Stimulated activated naive B cell treated with anti-CD40 and anti-IgM and Interleukin-4, amounts not matched to agents 10 μg/mL and 1 μg/mL and 100 μg/mL, for 72 hours (primary cell): ENCODE measurements at regions not wholly inside any gene's neighbourhood (a gene's known extent, or its start where the extent isn't known, plus 50 kb on each side); places are given as distances from the start of the nearest gene placed in this dataset.

Source experiments
- ATAC-seq, 2 donors: fragments of 150-1000 bp; cut with Tn5 transposase; replicated peaks; 2 replicates each; pipeline ENCODE4 v1.10.0; 2021; ENCODE audit warnings: moderate library complexity in 1 of 2
- DNase-seq: peaks from one replicate; pipeline ENCODE4 v3.0.0; 2021
- H3K27ac Mint-ChIP-seq: one replicate; pipeline ENCODE4 v1.8.0; 2022; ENCODE audit warnings: mild to moderate bottlenecking, mixed read lengths
- H3K27me3 Mint-ChIP-seq, 2 donors: one replicate each; pipeline ENCODE4 v1.8.0; 2022; ENCODE audit warnings: mixed read lengths in 2 of 2
- H3K36me3 Mint-ChIP-seq, 2 donors: one replicate each; pipeline ENCODE4 v1.8.0; 2022; ENCODE audit warnings: mixed read lengths in 2 of 2, mild to moderate bottlenecking in 1 of 2
- H3K4me1 Mint-ChIP-seq, 2 donors: one replicate each; pipeline ENCODE4 v1.8.0; 2022; ENCODE audit warnings: mixed read lengths in 2 of 2, mild to moderate bottlenecking in 1 of 2
- H3K4me3 Mint-ChIP-seq, 2 donors: one replicate each; pipeline ENCODE4 v1.8.0; 2022; ENCODE audit warnings: mild to moderate bottlenecking in 2 of 2, mixed read lengths in 2 of 2, moderate library complexity in 1 of 2
- H3K9me3 Mint-ChIP-seq, 2 donors: one replicate each; pipeline ENCODE4 v1.8.0; 2022; ENCODE audit warnings: mixed read lengths in 2 of 2, mild to moderate bottlenecking in 1 of 2

DNA sequence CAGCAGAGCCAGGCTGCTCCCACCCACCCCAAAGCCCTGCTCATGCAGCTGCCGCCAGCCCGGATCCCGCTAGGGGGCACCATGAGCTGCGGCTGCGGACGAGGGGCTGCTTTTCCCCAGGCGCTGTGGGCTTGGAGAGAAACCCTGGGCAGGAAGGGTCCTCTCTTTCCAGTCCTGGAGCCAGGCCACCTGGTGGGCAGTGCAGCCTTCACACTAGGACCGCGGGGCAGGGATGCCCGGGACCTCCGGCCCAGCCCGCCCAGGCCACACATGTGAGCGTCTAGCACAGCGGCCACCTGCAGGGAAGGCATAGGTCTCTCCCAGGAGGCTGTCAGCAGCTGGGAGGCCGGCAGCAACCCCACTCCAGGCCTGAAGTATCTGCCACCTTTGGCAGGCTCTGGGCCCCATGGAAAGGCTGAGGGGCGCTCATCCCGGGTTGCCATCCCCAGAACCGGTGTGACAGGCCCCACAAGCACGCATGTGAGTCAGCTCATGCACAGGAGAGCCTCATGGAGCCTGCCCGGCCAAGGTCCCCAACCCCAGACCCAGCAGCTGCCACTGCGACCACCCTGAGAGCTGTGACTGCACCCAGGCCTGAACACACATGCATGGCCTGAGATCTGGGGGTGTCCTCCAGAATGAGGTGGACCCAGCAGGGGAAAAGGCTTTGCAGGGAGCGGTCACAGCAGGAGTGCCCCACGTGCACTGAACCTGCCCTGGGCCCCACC, 280.0 kb upstream of the RTL1 start:
- ATAC-seq (no peak), DNase-seq (no peak)
- H3K4me1 Mint-ChIP-seq: no peaks in the 10 kb centered on the region
- no peak overlapping the region for H3K27ac Mint-ChIP-seq
- H3K36me3 Mint-ChIP-seq: no peaks in the 10 kb centered on the region
- H3K9me3 Mint-ChIP-seq: peaks cover 0 to 3% of the 10 kb centered on the region in 2 donors
- H3K27me3 Mint-ChIP-seq: no peaks in the 10 kb centered on the region
- H3K4me3 Mint-ChIP-seq: no peak overlapping the region

GRCh38 chr14:101184104-101184455, 280.6 kb upstream of the RTL1 start:
- Mint-ChIP-seq H3K27me3 (no peaks in the 10 kb centered on the region), H3K9me3 (peaks cover 0 to 3% of the 10 kb centered on the region in 2 donors), H3K4me1 (no peaks in the 10 kb centered on the region), H3K36me3 (no peaks in the 10 kb centered on the region), H3K27ac (no peak overlapping the region), H3K4me3 (no peak overlapping the region)
- DNase-seq (no peak), ATAC-seq (no peak)

GRCh38 chr14:101184572-101184971, 281.1 kb upstream of the RTL1 start:
- ATAC-seq: no peak
- H3K4me1 Mint-ChIP-seq: no peaks in the 10 kb centered on the region
- H3K9me3 Mint-ChIP-seq: peaks cover 0 to 3% of the 10 kb centered on the region in 2 donors
- DNase-seq: no peak
- H3K4me3 Mint-ChIP-seq: no peak overlapping the region
- no peaks in the 10 kb centered on the region for H3K27me3 Mint-ChIP-seq
- no peaks in the 10 kb centered on the region for H3K36me3 Mint-ChIP-seq
- no peak overlapping the region for H3K27ac Mint-ChIP-seq

- Mint-ChIP-seq H3K9me3 (peaks cover 0 to 6% of the 10 kb centered on the region in 2 donors), H3K4me1 (no peaks in the 10 kb centered on the region), H3K27ac (no peak overlapping the region), H3K36me3 (no peaks in the 10 kb centered on the region), H3K27me3 (no peaks in the 10 kb centered on the region), H3K4me3 (no peak overlapping the region)
- ATAC-seq (no peak), DNase-seq (no peak)
Observed at GRCh38 chr14:101185073-101185835, 281.7 kb upstream of the RTL1 start.

- Mint-ChIP-seq H3K9me3 (peaks cover 0 to 6% of the 10 kb centered on the region in 2 donors), H3K4me3 (no peak overlapping the region), H3K27me3 (no peaks in the 10 kb centered on the region), H3K27ac (no peak overlapping the region), H3K36me3 (no peaks in the 10 kb centered on the region), H3K4me1 (no peaks in the 10 kb centered on the region)
- ATAC-seq (no peak), DNase-seq (no peak)
Observed at GRCh38 chr14:101185946-101186345, 282.4 kb upstream of the RTL1 start.

DNA sequence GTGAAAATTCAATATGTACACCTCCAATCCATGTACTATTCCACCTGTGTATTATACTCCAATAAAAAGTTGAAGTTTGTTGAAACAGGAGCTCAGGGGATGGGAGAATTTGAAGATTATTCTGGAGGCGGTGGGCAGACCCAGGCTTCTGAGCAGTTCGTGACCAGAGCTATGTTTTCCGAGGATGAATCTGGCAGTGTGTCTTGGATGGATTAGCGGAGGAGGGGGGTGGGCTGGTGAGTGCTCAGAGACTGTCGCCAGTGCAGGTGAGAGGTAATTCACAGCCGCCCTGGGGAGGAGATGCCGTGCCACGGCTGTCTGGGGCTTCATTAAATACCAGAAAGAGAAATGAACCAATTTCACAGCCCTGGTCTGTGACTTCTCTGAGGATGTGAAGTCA, 283.0 kb upstream of the RTL1 start:
- ATAC-seq: no peak
- H3K4me3 Mint-ChIP-seq: no peak overlapping the region
- no peak for DNase-seq
- H3K27ac Mint-ChIP-seq: no peak overlapping the region
- H3K36me3 Mint-ChIP-seq: no peaks in the 10 kb centered on the region
- H3K27me3 Mint-ChIP-seq: no peaks in the 10 kb centered on the region
- peaks cover 0 to 6% of the 10 kb centered on the region in 2 donors for H3K9me3 Mint-ChIP-seq
- no peaks in the 10 kb centered on the region for H3K4me1 Mint-ChIP-seq

GRCh38 chr14:101186992-101187815, 283.7 kb upstream of the RTL1 start:
- Mint-ChIP-seq H3K4me3 (no peak overlapping the region), H3K27ac (no peak overlapping the region), H3K36me3 (no peaks in the 10 kb centered on the region), H3K9me3 (peaks cover 0 to 6% of the 10 kb centered on the region in 2 donors), H3K4me1 (no peaks in the 10 kb centered on the region), H3K27me3 (no peaks in the 10 kb centered on the region)
- DNase-seq (no peak), ATAC-seq (no peak)

DNA sequence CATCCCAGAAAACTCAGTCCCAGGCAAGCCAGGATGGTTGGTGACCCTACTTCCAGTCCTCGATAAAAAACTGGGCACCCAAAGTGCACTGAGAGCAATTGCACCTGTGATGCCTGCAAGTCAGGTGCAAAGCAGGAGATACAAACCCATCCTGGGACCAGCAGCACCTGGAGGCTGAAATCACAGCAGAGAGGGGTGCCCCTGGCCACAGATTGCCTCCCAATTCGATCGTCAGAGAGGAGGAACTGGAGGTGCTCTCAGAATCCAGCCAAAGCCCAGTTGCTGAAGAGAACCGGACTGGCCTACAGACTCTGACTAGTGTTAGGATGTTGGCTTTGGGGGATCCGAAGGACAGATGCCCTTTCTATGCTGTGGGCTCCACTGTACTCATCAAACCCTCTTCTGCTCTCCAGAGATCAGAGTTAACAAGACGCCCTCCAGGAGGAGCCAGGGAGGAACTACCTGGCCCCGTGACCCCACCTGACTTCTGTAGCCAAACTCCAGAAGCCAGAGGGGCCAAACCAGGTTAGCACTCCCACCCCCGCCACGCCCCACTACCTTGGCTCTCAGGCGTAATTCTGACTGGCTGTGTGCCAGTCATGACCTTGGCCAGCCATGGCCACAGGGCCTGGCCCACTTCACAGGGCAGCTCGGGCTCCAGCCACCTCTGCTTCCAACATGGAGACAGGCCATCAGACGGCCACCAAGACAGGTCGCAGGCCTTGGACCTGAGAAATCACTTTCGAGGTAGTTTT, 284.5 kb upstream of the RTL1 start:
- ATAC-seq (no peak), DNase-seq (no peak)
- H3K27ac Mint-ChIP-seq: no peak overlapping the region
- no peaks in the 10 kb centered on the region for H3K4me1 Mint-ChIP-seq
- H3K27me3 Mint-ChIP-seq: no peaks in the 10 kb centered on the region
- H3K9me3 Mint-ChIP-seq: peaks cover 0 to 3% of the 10 kb centered on the region in 2 donors
- no peaks in the 10 kb centered on the region for H3K36me3 Mint-ChIP-seq
- H3K4me3 Mint-ChIP-seq: no peak overlapping the region

GRCh38 chr14:101188571-101188915, 285.0 kb upstream of the RTL1 start:
- no peak for ATAC-seq
- H3K4me1 Mint-ChIP-seq: no peaks in the 10 kb centered on the region
- H3K4me3 Mint-ChIP-seq: no peak overlapping the region
- no peak for DNase-seq
- H3K9me3 Mint-ChIP-seq: peaks cover 0 to 3% of the 10 kb centered on the region in 2 donors
- H3K27ac Mint-ChIP-seq: no peak overlapping the region
- no peaks in the 10 kb centered on the region for H3K36me3 Mint-ChIP-seq
- no peaks in the 10 kb centered on the region for H3K27me3 Mint-ChIP-seq

GRCh38 chr14:101189266-101189665, 285.7 kb upstream of the RTL1 start:
- H3K27ac Mint-ChIP-seq: no peak overlapping the region
- ATAC-seq: no peak
- DNase-seq: no peak
- peaks cover 0 to 3% of the 10 kb centered on the region in 2 donors for H3K9me3 Mint-ChIP-seq
- no peaks in the 10 kb centered on the region for H3K4me1 Mint-ChIP-seq
- H3K4me3 Mint-ChIP-seq: no peak overlapping the region
- H3K27me3 Mint-ChIP-seq: no peaks in the 10 kb centered on the region
- H3K36me3 Mint-ChIP-seq: no peaks in the 10 kb centered on the region

DNA sequence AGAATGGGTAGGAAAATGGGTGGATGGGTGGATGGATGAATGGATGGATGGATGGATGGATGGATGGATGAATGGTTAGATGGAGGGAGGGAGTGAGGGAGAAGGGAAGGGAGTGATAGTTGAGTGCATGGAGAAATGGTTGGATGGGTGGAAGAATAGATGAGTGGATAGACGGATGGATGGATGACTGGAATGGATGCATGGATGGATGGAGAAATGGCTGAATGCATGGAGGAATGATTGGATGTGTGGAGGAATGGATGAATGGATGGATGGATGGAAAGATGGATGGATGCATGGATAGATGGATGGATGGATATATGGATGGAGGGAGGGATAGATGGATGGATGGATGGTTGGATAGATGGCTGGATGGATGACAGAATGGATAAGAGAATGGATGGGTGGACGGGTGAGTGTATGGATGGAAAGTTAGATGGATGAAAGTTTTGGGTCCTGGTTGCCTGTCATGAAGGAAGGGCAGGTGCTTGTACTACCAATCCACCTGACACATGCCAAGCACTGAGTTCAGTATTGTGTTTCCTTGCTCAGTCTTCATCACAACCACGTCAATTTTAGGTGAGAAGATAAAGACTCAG, 286.5 kb upstream of the RTL1 start:
- Mint-ChIP-seq H3K9me3 (peaks cover 0 to 3% of the 10 kb centered on the region in 2 donors), H3K4me3 (no peak overlapping the region), H3K27me3 (no peaks in the 10 kb centered on the region), H3K4me1 (no peaks in the 10 kb centered on the region), H3K27ac (no peak overlapping the region), H3K36me3 (no peaks in the 10 kb centered on the region)
- no peak for ATAC-seq
- no peak for DNase-seq

DNA sequence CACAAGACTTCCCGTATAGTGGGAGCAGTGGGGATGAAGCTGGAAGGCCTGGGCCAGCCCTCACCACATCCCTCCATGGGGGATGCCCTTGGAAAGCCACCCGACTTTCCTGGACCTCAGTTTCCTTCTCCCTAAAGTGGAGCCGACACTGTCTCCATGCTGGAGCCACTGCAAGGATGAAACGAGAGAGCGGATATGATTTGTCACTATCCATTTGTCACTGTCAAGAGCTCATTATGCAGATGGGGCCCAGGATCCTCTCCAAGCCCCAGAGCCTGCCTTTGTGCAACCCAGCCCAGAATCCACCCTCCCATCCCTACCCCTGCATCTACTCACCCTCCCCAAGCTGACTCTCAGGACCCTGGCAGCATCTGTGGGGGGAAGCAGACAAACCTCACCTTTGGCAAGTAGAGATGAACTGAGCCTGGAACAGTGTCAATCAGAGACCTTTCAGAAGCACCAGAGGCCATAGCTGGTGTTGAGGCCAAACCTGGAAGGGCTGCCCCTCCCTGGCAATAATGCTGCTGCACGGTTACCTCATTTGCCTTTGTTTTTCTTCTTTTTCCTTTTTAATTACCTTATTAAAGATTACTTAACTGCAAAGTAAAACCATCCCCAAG, 287.7 kb upstream of the RTL1 start:
- DNase-seq (no peak), ATAC-seq (no peak)
- Mint-ChIP-seq H3K36me3 (no peaks in the 10 kb centered on the region), H3K27ac (no peak overlapping the region), H3K4me1 (no peaks in the 10 kb centered on the region), H3K27me3 (no peaks in the 10 kb centered on the region), H3K9me3 (peaks cover 0 to 3% of the 10 kb centered on the region in 2 donors), H3K4me3 (no peak overlapping the region)

DNA sequence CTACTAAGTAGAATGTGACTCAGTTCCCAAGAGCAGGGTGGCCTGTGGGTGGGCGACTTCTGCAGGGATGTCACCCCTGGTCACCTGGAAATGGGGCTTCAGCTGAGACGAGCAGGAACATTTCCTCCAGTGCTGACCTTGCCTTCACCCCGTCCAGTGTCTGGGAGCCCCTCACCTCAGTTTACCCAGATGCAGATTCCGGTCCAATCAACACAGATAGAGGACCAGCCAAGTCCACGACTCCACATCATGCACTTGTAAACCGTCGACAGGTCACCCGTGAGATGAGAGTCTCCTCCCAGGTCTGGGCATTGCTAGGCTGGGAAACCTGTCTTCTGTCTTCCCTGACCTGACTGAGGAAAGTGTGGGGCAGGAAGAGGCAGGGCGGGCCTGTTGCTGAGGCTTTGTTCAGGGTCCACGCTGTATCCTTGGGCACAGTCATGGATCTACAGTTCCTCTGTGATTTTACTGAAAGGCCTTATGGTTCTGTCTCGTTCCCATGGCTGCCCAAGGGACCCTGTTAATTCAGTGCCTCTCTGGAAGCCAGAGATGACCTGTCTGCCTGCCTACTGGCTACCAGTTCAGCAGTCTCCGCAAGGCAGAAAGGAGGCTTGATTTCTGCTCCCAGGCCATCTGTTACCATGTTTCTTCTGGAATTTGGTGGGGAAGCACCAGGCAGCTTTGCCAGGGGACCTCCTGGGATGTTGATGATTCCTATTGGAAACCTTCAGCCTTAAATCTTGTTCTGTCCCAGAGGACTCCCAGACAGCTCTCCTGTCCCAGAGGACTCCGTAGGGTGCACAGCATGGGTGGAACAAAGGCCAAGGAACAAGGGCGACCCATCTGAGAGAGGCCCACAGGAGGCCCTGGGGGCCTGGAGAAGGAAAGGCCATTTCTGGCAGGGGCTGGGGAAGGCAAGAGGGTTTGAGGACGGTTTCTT, 288.5 kb upstream of the RTL1 start:
- H3K9me3 Mint-ChIP-seq: peaks cover 0 to 3% of the 10 kb centered on the region in 2 donors
- DNase-seq: no peak

More for the DNA sequence above, 288.5 kb upstream of the RTL1 start:
- ATAC-seq: no peak
- Mint-ChIP-seq H3K36me3 (no peaks in the 10 kb centered on the region), H3K27ac (no peak overlapping the region), H3K4me1 (no peaks in the 10 kb centered on the region), H3K4me3 (no peak overlapping the region), H3K27me3 (no peaks in the 10 kb centered on the region)
